ENCODE measurements at regions not wholly inside any gene's neighbourhood (a gene's known extent, or its start where the extent isn't known, plus 50 kb on each side); places are given as distances from the start of the nearest gene placed in this dataset.

DNA sequence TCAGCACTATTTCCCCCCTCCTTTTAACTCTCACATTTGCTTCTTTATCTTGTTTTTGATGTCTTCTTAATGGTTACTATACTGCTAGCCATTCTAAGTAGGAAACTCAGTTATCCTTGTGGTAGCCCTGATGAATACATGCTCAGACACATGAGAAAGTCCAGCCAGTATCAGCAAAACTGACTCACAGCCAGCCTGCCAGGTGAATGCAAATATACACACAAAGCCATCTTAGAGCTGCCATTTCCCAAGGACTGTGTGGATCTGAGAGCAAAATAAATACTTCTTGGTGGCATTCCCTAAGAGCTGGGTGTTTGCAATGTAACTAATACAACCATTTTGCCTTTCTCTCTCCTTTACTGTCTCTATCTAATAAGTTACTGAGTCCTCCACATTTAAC lies 455.2 kb downstream of the CCER1 start:
- intact Hi-C loops (cut with DNase I; ENCODE audit: low total_unique reads), result no loop called here
- no peaks in the 10 kb centered on the region for H3K4me1 ChIP-seq
- no peak overlapping the region for H3K4me3 ChIP-seq
- no peak overlapping the region for H3K27ac ChIP-seq
- peak in 1 of 2 donors; percentile 36 for DNase-seq
- H3K9me3 ChIP-seq, result no peaks in the 10 kb centered on the region
- H3K27me3 ChIP-seq, result no peaks in the 10 kb centered on the region
- TF ChIP-seq EP300 (IDR thresholded peaks at IDR 0.05), result no peak
- TF ChIP-seq, protein P1, sequence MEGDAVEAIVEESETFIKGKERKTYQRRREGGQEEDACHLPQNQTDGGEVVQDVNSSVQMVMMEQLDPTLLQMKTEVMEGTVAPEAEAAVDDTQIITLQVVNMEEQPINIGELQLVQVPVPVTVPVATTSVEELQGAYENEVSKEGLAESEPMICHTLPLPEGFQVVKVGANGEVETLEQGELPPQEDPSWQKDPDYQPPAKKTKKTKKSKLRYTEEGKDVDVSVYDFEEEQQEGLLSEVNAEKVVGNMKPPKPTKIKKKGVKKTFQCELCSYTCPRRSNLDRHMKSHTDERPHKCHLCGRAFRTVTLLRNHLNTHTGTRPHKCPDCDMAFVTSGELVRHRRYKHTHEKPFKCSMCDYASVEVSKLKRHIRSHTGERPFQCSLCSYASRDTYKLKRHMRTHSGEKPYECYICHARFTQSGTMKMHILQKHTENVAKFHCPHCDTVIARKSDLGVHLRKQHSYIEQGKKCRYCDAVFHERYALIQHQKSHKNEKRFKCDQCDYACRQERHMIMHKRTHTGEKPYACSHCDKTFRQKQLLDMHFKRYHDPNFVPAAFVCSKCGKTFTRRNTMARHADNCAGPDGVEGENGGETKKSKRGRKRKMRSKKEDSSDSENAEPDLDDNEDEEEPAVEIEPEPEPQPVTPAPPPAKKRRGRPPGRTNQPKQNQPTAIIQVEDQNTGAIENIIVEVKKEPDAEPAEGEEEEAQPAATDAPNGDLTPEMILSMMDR (IDR thresholded peaks at IDR 0.05), result no peak
- TF ChIP-seq POLR2A (IDR thresholded peaks at IDR 0.05), result no peak
- TF ChIP-seq POLR2AphosphoS5 (IDR thresholded peaks at IDR 0.05), result no peak
- H3K36me3 ChIP-seq, result no peaks in the 10 kb centered on the region

DNA sequence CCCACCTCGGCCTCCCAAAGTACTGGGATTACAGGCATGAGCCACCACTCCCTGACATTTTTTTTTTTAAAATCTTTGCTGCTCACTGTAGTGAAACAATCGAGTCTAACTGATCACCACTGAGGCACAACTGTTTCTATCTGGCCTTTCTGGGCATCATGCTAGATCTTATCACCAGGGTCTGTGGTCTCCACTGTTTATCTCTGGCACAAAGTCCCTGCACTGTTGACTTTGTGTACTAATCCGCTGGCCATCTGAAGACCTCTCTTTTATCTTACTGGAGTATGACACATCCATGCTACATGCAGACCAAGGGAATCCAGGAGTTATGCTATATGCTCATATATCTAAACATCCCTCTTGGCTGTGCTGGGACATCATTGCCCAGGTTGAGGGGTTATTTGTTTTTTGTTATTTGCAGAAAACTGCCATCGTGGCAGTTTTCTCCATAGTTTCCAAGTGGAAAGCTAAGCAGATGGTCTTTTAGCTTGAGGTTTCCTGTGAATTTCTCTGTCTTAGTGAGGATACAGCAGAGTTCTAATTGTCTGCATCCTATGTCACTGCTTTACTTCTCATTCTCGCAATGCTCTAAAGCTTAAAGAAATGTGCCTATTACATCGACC lies 456.9 kb downstream of the CCER1 start:
- no peak overlapping the region for H3K4me3 ChIP-seq
- H3K27ac ChIP-seq, result no peak overlapping the region
- DNase-seq, result no peak
- 65 to 83% (median 79%) methylated on average over 6 of the region's 6 CpGs for WGBS, 5 donors
- TF ChIP-seq EP300 (IDR thresholded peaks at IDR 0.05) (no peak), POLR2AphosphoS5 (IDR thresholded peaks at IDR 0.05) (no peak), POLR2A (IDR thresholded peaks at IDR 0.05) (no peak)
- TF ChIP-seq, protein P1 (IDR thresholded peaks at IDR 0.05), result no peak
- no peaks in the 10 kb centered on the region for H3K9me3 ChIP-seq
- H3K4me1 ChIP-seq, result no peaks in the 10 kb centered on the region
- no peaks in the 10 kb centered on the region for H3K36me3 ChIP-seq
- intact Hi-C loops (cut with DNase I; ENCODE audit: low total_unique reads), result no loop called here
- no peaks in the 10 kb centered on the region for H3K27me3 ChIP-seq

DNA sequence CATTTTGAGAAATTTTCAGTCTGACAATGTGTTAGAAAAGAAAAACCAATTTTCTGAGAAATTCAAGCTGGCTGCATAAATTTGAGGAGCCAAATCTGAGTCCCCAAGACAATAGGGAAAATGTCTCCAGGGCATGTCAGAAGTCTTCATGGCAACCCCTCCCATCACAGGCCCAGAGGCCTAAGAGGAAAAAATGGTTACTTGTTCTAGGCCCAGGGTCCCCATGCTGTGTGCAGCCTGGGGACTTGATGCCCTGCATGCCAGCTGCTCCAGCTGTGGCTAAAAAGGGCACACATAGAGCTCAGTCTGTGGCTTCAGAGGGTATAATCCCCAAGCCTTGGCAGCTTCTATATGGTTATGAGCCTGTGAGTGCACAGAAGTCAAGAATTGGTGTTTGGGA lies 464.6 kb downstream of the CCER1 start:
- TF ChIP-seq, protein P1 (IDR thresholded peaks at IDR 0.05), result no peak
- TF ChIP-seq POLR2AphosphoS5 (IDR thresholded peaks at IDR 0.05) (no peak), EP300 (IDR thresholded peaks at IDR 0.05) (no peak), POLR2A (IDR thresholded peaks at IDR 0.05) (no peak)
- intact Hi-C loops (cut with DNase I; ENCODE audit: low total_unique reads), result no loop called here
- H3K4me3 ChIP-seq, result no peak overlapping the region
- H3K9me3 ChIP-seq, result peaks cover 0 to 16% (median 9%) of the 10 kb centered on the region in 4 donors
- no peaks in the 10 kb centered on the region for H3K36me3 ChIP-seq
- no peak overlapping the region for H3K27ac ChIP-seq
- H3K4me1 ChIP-seq, result no peaks in the 10 kb centered on the region
- no peak for DNase-seq
- no peaks in the 10 kb centered on the region for H3K27me3 ChIP-seq

DNA sequence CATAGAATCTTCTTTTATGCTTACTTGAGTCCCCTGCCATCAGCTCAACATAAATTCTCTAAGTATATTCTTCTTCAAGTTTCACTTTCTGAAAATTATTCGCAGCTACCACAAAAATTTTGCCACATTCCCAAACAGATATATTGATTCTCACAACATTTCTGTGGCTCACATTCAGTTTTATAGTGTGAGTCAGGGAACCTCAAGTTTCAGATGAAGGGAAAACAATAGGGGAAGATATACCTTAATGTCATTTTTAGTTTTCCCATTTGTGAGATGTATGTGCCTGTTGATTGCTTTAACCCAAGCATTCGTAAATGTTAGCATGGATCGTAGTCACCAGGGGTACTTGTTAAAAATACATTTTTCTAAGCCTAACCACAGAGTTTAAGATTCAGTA lies 465.8 kb downstream of the CCER1 start:
- H3K4me1 ChIP-seq, result no peaks in the 10 kb centered on the region
- peaks cover 0 to 16% (median 9%) of the 10 kb centered on the region in 4 donors for H3K9me3 ChIP-seq
- WGBS, 5 donors, result 61 to 96% (median 91%) methylated on average over 3 of the region's 3 CpGs
- no peak for DNase-seq
- H3K27ac ChIP-seq, result no peak overlapping the region
- intact Hi-C loops (cut with DNase I; ENCODE audit: low total_unique reads), result no loop called here
- no peak overlapping the region for H3K4me3 ChIP-seq
- H3K27me3 ChIP-seq, result no peaks in the 10 kb centered on the region
- H3K36me3 ChIP-seq, result no peaks in the 10 kb centered on the region
- TF ChIP-seq POLR2A (IDR thresholded peaks at IDR 0.05) (no peak), EP300 (IDR thresholded peaks at IDR 0.05) (no peak), POLR2AphosphoS5 (IDR thresholded peaks at IDR 0.05) (no peak)
- TF ChIP-seq, protein P1 (IDR thresholded peaks at IDR 0.05), result no peak

All from stomach (tissue), 8 donors.